Chondrocyte (in vitro differentiated cells): ENCODE measurements at regions not wholly inside any gene's neighbourhood (a gene's known extent, or its start where the extent isn't known, plus 50 kb on each side); places are given as distances from the start of the nearest gene placed in this dataset.

Source experiments
- DNase-seq: peaks from one replicate; pipeline ENCODE4 v3.0.0; 2021; ENCODE audit warnings: mixed read lengths, low spot score
- H3K27ac Mint-ChIP-seq: one replicate; pipeline ENCODE4 v1.8.0; 2021; ENCODE audit warnings: mild to moderate bottlenecking, moderate library complexity, mixed read lengths; ENCODE audit not compliant: unreplicated experiment
- H3K27me3 Mint-ChIP-seq: 2 replicates; pipeline ENCODE4 v1.8.0; 2021; ENCODE audit warnings: low read depth, mixed read lengths
- H3K36me3 Mint-ChIP-seq: 2 replicates; pipeline ENCODE4 v1.8.0; 2021; ENCODE audit warnings: low read depth, mixed read lengths
- H3K4me1 Mint-ChIP-seq: 2 replicates; pipeline ENCODE4 v1.8.0; 2021; ENCODE audit warnings: low read depth, mild to moderate bottlenecking, mixed read lengths
- H3K4me3 Mint-ChIP-seq: one replicate; pipeline ENCODE4 v1.8.0; 2021; ENCODE audit warnings: mild to moderate bottlenecking, moderate library complexity, mixed read lengths; ENCODE audit not compliant: unreplicated experiment
- H3K9me3 Mint-ChIP-seq: 2 replicates; pipeline ENCODE4 v1.8.0; 2021; ENCODE audit warnings: low read depth, mixed read lengths
- TF ChIP-seq, protein P1 (sequence below): fragments of 200-600 bp; sonication (generic); IDR thresholded peaks from 2 replicates; pipeline ENCODE4 v1.5.0; 2021; ENCODE audit warnings: antibody characterized with exemption, mild to moderate bottlenecking, moderate library complexity

GRCh38 chr9:88672874-88673689 lies 138.1 kb downstream of the NXNL2 start:
- Mint-ChIP-seq H3K4me1 (no peaks in the 10 kb centered on the region), H3K27ac (no peak overlapping the region), H3K9me3 (peaks cover 3% of the 10 kb centered on the region), H3K36me3 (peaks cover 3% of the 10 kb centered on the region), H3K4me3 (no peak overlapping the region), H3K27me3 (no peaks in the 10 kb centered on the region)
- DNase-seq, result no peak
- TF ChIP-seq, protein P1, sequence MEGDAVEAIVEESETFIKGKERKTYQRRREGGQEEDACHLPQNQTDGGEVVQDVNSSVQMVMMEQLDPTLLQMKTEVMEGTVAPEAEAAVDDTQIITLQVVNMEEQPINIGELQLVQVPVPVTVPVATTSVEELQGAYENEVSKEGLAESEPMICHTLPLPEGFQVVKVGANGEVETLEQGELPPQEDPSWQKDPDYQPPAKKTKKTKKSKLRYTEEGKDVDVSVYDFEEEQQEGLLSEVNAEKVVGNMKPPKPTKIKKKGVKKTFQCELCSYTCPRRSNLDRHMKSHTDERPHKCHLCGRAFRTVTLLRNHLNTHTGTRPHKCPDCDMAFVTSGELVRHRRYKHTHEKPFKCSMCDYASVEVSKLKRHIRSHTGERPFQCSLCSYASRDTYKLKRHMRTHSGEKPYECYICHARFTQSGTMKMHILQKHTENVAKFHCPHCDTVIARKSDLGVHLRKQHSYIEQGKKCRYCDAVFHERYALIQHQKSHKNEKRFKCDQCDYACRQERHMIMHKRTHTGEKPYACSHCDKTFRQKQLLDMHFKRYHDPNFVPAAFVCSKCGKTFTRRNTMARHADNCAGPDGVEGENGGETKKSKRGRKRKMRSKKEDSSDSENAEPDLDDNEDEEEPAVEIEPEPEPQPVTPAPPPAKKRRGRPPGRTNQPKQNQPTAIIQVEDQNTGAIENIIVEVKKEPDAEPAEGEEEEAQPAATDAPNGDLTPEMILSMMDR, result no peak

DNA sequence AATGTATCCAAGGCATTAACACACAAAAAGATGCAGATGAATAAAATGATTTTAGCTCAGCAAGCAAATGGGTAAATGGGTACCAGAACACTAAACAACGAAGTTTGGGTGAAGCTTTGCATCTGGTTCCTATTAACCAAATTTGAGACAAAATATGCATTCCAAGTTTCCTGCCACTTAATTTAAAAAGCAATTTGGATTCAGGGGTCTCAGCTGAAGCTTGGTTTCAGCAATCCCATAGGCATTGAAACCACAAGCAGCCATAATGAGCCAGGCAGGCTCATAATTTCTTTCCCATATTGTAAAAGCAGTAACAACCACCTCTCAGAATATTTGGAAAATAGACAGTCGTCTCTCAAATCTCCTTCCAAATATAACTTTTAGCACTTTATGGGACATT lies 138.9 kb downstream of the NXNL2 start:
- H3K9me3 Mint-ChIP-seq, result peaks cover 3% of the 10 kb centered on the region
- H3K27ac Mint-ChIP-seq, result no peak overlapping the region
- no peaks in the 10 kb centered on the region for H3K4me1 Mint-ChIP-seq
- H3K4me3 Mint-ChIP-seq, result no peak overlapping the region
- DNase-seq, result no peak
- peaks cover 3% of the 10 kb centered on the region for H3K36me3 Mint-ChIP-seq
- TF ChIP-seq, protein P1, result no peak
- H3K27me3 Mint-ChIP-seq, result no peaks in the 10 kb centered on the region

DNA sequence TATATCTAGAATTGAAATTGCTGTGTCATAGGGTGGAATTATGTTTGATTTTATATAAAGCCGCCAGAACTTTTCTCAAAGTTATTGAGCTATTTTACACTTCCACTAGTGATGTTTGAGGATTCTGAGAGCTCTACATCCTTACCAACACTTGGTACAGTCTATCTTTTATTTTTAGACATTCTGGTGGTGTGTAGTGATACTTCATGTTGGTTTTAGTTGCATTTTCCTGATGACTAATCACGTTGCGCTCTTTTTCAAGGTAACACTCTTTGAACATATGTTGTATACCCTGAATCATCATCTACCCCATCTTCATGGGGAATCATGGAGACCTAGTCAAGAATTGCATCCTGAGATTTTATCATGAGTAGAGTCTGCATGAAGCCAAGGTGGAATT lies 141.7 kb downstream of the NXNL2 start:
- no peaks in the 10 kb centered on the region for H3K27me3 Mint-ChIP-seq
- DNase-seq, result no peak
- peaks cover 4% of the 10 kb centered on the region for H3K4me1 Mint-ChIP-seq
- no peaks in the 10 kb centered on the region for H3K36me3 Mint-ChIP-seq
- peaks cover 3% of the 10 kb centered on the region for H3K9me3 Mint-ChIP-seq
- no peak overlapping the region for H3K27ac Mint-ChIP-seq
- TF ChIP-seq, protein P1, result no peak
- H3K4me3 Mint-ChIP-seq, result no peak overlapping the region

GRCh38 chr9:88678008-88678407 lies 143.0 kb downstream of the NXNL2 start:
- no peak for DNase-seq
- H3K27ac Mint-ChIP-seq, result no peak overlapping the region
- H3K4me3 Mint-ChIP-seq, result no peak overlapping the region

GRCh38 chr9:88678431-88678830 lies 143.5 kb downstream of the NXNL2 start:
- Mint-ChIP-seq H3K9me3 (peaks cover 3% of the 10 kb centered on the region), H3K27me3 (no peaks in the 10 kb centered on the region), H3K27ac (no peak overlapping the region), H3K36me3 (no peaks in the 10 kb centered on the region), H3K4me3 (no peak overlapping the region), H3K4me1 (peaks cover 4% of the 10 kb centered on the region)
- TF ChIP-seq, protein P1, result no peak
- DNase-seq, result no peak

More at GRCh38 chr9:88678008-88678407, 143.0 kb downstream of the NXNL2 start:
- H3K4me1 Mint-ChIP-seq, result peaks cover 4% of the 10 kb centered on the region
- no peaks in the 10 kb centered on the region for H3K27me3 Mint-ChIP-seq
- H3K36me3 Mint-ChIP-seq, result no peaks in the 10 kb centered on the region
- peaks cover 3% of the 10 kb centered on the region for H3K9me3 Mint-ChIP-seq
- TF ChIP-seq, protein P1, result no peak
